GM21526 (cell line): ENCODE measurements at regions not wholly inside any gene's neighbourhood (a gene's known extent, or its start where the extent isn't known, plus 50 kb on each side); places are given as distances from the start of the nearest gene placed in this dataset.

ENCODE experiments used
- ATAC-seq: cut with Tn5 transposase; IDR thresholded peaks from one replicate; pipeline ENCODE4 v1.9.1; 2021; ENCODE audit warnings: moderate library complexity; ENCODE audit not compliant: unreplicated experiment, low FRiP score

- ATAC-seq, result no peak
Measured at GRCh38 chr14:31964490-31964889, 112.6 kb upstream of the ARHGAP5 start.

- ATAC-seq, result no peak
Measured at GRCh38 chr14:31965071-31965734, 111.9 kb upstream of the ARHGAP5 start.

- no peak for ATAC-seq
Measured at GRCh38 chr14:31965735-31966598, 111.1 kb upstream of the ARHGAP5 start.

- no peak for ATAC-seq
Measured at GRCh38 chr14:31966896-31967668, 110.0 kb upstream of the ARHGAP5 start.

- ATAC-seq, result no peak
Measured at GRCh38 chr14:31967669-31967975, 109.5 kb upstream of the ARHGAP5 start.

GRCh38 chr14:31968107-31968810 is 108.8 kb upstream of the ARHGAP5 start:
- ATAC-seq, result no peak

GRCh38 chr14:31968956-31969698 is 108.0 kb upstream of the ARHGAP5 start:
- no peak for ATAC-seq

GRCh38 chr14:31969699-31970240 is 107.3 kb upstream of the ARHGAP5 start:
- no peak for ATAC-seq

- no peak for ATAC-seq
Measured at GRCh38 chr14:31970744-31971143, 106.4 kb upstream of the ARHGAP5 start.

- ATAC-seq, result no peak
Measured at GRCh38 chr14:31971612-31972011, 105.5 kb upstream of the ARHGAP5 start.

- no peak for ATAC-seq
Measured at GRCh38 chr14:31977001-31977556, 100.0 kb upstream of the ARHGAP5 start.

GRCh38 chr14:31978423-31978822 is 98.7 kb upstream of the ARHGAP5 start:
- no peak for ATAC-seq

- no peak for ATAC-seq
Measured at GRCh38 chr14:31982642-31983041, 94.5 kb upstream of the ARHGAP5 start.

- no peak for ATAC-seq
Measured at GRCh38 chr14:31986405-31986804, 90.7 kb upstream of the ARHGAP5 start.

GRCh38 chr14:31987721-31988120 is 89.4 kb upstream of the ARHGAP5 start:
- ATAC-seq, result no peak

- ATAC-seq, result no peak
Measured at GRCh38 chr14:31988244-31988643, 88.9 kb upstream of the ARHGAP5 start.

GRCh38 chr14:31990183-31990857 is 86.8 kb upstream of the ARHGAP5 start:
- no peak for ATAC-seq

GRCh38 chr14:31990926-31991572 is 86.1 kb upstream of the ARHGAP5 start:
- no peak for ATAC-seq
